GM19463 (cell line): ENCODE measurements at regions not wholly inside any gene's neighbourhood (a gene's known extent, or its start where the extent isn't known, plus 50 kb on each side); places are given as distances from the start of the nearest gene placed in this dataset.

Experiments used
- ATAC-seq: cut with Tn5 transposase; IDR thresholded peaks from one replicate; pipeline ENCODE4 v1.9.1; 2021; ENCODE audit warnings: mild to moderate bottlenecking, moderate library complexity; ENCODE audit not compliant: unreplicated experiment

DNA sequence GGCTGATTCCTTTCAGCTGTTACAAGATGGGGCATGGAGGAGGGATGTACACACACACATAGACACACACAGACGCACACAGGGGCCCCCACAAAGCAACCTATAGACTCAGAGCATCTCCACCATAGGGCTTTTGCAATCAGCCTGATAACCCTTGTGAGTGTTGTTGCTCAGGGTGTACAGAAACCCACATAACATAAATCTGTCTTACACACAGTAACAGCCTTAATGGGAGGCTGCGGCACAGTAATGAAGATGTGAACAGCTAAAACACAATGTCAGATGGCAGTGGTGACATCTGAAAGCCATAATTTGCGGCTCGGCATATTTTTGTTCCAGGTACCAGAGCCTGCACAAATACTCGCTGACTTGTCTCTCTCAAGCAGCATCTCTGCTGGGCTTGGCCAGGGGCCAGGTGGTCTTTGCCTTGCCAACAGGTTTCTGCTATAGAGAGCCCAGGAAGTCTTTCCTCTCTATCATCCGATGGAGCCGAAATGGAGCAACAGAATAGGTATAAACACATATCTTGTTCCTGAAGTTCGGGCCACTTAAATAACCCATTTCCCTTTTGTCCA is 357.2 kb upstream of the GATB start:
- ATAC-seq: no peak

DNA sequence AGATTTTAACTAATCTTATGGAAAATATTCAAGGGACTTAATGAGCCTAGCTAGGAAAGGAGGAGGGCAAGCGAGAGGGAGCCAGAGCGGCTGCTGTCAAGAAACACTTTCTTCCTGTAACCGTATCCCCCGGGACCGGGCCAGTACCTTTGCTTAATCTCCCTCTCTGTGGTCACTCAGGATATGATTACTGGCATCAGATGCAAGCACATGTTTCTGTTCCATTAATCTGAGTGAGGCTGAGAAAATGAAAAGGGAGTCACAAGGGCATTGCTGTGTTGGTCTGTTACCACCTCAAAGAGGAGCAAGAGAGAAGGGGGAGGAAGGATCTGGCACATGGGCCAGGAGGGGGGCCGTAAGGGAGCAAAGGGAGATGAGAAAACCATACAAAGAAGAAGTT is 356.7 kb upstream of the GATB start:
- ATAC-seq: no peak

DNA sequence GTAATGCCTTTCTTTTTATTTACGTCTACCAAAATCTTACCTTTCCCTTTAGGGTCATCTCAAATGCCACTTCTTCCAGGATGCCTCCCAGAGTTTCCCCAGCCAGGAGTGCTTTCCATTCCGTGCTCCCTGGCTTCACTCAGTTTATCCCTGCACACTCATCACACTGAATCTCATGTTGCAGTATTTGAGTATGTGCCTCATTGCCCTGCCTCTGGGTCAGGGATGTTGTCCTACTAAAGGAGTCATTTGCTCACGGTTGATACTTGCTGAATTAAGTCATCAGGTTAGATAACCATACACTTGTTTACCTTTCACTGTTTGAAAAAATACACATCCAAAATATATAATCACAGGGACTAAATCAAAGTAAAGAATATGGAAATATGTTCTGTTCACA is 356.2 kb upstream of the GATB start:
- ATAC-seq: no peak

DNA sequence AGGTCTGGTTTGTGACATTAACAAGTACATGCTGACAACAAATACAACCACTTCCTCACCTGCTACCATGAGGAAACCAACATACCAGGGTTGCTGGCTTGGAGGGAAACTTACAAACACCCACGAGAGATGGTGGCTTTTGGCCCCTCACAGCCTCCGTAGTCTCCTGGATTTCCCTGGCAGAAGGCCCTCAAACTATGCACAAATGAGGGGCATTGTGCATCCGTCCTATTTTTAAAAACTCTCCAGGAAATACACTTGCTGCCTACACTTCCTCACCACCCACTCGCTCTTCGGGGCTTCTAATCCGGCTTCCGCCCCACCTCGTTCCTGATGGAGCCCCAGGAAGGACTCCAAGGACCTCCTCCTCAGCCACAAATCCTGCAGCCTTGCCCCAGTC is 355.0 kb upstream of the GATB start:
- no peak for ATAC-seq

DNA sequence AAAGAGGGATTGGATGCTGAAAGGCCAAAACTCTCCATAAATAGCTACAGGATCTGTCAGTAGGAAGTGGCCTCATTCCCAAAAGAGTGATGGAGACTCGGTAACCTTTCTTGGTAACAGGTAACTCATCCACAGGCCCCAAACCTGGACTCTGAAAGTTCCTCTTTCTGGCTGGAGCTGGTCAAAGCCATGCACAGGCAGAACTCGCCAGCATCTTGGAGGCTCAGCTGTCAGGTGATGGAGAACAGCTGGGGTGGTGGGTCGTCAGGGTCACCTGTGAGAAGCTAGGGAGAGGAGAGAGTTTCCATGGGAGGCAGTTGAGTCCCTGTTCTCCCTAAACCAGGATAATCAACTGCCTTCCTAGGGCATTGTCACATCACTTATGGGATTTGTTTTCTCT is 354.3 kb upstream of the GATB start:
- no peak for ATAC-seq

DNA sequence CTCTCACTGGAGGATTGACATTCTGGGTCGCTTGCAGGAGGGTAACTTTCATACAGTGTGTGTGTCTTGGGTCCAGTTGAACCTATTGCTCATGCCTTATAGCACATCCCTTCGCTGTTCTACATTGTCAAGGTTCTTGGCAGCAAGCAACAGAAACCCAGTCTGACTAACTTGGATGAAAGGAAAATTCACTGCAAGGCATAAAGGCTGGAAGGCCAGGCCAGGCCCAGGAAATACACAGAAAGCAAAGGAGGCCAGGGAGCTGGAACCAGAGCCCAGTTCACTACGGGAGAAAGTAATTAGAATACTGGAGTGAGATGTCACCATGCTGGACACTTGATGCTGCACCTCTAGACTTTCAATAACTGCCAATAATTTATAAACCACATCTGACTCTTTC is 353.8 kb upstream of the GATB start:
- no peak for ATAC-seq

DNA sequence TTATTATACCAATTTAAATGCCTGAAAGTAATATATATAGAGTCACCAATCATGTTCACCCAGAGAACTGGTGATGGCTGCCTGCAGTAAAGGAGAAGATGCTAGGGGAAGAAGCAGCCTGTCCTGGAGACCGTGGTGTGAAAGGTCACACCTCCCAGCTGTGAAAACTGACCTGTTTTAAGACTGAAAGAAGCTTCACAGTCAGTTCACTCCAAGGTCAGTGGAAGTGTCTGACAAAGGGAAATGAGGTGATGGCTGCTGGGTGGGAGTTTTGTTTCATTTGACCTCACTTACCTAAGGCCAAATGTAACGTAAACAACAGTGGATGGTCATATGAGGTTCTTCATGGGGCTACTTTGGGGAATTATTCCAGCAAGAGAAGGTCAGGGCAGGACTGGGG is 352.1 kb upstream of the GATB start:
- ATAC-seq: peak; percentile 93

DNA sequence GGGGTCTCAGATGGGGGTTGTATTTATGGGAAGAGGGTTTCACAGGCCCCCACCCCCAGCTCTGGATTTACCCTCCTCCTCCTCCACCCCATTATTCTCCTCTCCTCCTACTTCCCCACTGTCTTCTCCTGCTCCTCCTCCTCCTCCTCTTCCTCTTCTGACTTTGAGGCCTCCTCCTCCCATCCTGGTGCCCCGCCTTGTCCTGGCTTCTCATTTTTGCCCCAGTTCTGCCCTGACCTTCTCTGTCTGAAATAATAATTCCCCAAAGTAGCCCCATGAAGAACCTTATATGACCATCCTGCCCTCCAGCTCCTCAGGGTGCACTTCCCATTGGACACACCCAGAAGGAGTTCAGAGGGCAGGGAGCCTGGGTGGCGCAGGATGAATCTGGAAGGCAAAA is 351.4 kb upstream of the GATB start:
- no peak for ATAC-seq

DNA sequence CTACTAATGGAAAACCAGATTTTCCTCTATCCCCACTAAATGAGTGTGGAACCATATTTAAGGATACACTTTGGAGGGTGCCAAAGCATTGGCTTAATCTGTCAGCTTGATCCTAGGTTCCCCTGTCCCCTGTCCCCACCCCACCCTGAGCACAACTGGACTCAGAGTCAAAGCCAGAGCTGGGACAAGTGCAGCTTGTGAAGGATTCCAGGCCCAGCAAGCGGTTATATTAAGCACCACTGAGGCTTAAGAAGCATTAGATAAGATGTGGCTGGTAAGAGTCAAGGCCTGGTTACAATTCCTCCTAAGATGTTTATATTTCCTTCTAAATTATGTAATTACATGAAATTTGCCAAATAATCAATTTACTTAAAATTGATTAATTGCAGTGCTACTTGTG is 350.0 kb upstream of the GATB start:
- ATAC-seq: no peak

DNA sequence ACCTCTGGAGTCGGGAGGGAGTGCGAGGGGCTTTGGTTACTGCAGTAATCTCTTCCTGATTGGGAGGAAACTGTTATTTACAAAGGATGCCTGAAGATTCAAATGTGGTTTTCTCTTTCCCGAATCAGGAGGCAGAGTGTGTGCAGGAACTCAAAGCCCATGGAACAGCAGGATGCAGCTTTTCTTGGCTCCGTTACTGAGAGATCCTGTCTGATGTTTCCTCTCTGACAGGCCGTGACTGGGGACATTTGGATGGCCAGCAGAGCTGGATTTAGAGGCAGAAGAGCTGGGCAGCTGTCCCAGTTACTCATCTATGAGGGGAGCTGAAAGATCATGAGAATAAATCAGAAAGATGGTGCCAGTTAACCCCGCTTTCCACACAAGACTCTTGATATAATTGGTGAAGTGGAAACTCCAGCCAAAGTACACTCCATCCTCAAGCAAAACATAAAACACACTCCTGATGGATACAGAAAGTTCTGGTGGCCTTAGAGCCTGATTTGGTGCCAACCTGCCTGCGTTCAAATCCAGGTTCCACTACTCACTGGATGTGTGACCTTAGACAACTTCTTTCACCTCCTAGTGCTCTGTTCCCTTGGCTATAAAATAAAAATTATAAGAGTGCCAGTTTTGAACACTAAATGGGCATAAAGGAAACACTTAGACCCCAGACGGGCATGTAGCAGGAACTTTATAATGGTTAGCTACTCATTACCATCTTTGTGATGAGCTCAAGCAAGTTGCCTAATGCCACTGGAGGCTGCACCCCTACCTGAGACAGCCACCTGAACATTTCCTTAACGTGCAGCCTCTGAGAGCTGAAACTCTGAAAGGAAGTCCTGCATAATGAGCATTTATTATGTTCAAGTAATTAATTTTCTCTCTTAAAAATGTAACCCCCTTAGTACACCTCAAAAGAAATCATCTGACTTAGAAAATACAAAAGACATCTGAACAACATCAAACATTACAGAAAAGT is 349.0 kb upstream of the GATB start:
- ATAC-seq: no peak

DNA sequence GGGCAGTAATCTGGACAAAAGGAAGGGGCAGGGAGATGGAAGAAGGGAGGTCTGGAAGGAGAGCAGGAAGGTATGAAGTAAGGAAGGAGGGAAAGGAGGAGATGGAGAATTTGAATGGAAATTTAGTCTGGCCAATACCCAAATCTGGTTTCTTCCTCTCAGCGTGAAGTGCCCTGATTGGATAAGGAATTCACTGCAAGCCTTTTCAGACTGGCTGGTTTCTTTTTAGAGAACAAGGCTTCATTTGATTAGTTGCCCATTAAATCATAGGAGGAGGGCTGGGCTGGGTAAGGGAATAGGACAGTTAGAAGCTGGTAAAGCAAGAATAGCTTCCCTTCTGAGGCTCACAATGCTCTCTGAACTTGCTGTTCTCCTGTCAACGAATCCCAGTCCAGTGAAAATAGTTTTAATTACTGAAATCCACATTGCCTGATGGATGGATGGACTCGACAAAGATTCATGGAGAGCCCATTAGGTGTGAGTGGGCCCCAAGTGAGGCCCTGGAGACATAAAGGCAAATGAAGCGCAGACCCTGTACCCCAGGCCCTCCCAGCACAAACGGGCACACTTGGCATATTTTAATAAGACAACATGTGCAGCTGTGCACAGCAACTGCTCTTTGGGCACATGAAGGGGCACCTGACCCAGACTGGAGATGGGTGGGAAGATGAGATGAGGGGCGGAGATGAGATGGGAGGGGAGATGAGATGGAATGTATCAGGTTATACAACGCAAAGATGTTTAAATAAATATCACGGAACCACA is 347.1 kb upstream of the GATB start:
- ATAC-seq: no peak

DNA sequence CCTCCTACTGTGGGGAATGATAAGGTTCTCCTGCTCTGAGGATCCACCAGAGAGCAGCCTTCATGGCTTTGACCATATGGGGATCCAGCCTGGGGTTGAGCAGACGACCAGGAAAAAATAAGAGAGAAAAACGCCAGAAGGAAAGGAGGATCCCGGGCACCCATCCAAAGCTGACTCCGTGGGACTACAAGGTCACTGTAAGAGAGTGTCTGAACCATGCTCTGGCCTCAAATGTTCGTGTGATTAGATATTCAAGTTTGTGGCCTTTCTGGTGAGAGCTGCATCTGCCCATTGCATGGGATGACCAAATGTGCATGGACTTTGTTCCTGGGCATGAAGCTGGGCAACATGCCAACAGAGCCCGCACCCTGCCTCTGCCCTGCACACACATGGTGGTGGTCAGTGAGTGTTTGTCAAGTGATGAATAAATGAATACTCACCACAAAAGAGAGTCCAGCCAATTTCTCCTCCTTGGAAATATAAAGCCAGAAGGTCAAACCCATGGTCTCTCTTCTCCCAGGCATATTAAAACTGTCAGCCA is 346.0 kb upstream of the GATB start:
- ATAC-seq: no peak

DNA sequence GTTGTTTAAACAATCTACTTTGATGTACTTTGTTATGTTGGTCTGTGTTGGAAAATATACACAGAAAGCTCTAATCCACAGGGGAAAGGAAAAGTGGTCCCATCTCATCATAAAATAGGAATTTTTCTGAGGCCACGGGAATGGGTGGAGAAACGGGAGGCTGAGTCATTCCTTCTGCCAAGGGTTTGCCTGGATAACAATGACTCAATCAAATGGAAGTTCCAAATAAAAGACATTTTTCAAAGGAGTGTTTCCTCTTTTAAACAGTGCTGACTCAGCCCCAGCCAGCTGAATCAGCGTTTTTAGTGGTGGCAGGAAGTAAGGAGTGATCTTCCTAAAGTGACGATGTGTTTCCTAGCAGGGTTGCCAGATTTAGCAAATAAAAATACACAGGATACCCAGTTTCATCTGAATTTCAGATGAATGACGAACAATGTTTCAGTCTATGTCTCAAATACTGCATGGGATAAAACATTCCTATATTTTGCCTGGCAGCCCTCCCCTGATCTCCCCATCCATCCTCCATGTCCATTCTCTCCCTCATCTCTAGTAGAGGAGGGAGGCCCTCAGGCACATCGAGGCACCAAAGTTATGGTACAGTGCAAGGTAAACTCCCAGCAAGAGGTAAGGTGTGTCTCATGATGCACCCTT is 345.4 kb upstream of the GATB start:
- no peak for ATAC-seq

DNA sequence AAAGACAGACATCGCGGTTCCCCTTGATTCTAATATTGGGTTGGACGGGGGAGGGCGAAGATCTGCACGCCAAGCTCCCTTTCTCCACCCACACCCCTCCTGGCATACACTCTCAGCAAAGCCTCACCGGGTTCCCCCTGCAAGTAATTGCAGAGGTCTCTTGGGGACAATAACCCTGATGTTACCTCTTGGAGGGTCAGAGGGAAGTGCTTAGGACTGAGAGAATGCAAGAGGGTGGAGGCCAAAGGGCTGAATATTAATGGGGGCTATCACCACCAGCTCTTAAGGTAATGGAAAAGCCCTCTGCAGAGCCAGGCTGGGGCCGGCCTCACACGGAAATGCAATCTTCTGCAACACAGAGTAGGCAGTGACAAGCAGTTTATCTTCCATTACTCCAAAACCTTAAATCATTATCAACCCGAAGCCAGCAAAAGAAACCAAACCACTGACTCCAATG is 344.1 kb upstream of the GATB start:
- ATAC-seq: peak; percentile 34

DNA sequence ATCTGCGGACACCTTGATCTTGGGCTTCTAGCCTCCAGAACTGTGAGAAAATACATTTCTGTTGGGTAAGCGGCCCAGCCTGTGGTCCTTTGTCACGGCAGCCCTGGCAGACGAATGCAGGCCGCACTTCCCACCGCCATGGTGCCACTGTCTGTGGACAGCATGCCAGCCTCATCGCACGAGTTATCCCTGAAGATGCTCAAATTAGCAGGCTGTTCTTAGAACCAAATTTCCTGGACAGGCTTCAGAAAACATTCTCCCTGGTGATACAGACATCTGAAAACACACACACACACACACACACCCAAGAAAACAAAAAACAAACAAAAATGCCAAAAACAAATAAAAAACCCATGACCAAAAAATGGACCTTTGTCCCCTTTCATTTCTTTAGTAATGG is 343.5 kb upstream of the GATB start:
- no peak for ATAC-seq

DNA sequence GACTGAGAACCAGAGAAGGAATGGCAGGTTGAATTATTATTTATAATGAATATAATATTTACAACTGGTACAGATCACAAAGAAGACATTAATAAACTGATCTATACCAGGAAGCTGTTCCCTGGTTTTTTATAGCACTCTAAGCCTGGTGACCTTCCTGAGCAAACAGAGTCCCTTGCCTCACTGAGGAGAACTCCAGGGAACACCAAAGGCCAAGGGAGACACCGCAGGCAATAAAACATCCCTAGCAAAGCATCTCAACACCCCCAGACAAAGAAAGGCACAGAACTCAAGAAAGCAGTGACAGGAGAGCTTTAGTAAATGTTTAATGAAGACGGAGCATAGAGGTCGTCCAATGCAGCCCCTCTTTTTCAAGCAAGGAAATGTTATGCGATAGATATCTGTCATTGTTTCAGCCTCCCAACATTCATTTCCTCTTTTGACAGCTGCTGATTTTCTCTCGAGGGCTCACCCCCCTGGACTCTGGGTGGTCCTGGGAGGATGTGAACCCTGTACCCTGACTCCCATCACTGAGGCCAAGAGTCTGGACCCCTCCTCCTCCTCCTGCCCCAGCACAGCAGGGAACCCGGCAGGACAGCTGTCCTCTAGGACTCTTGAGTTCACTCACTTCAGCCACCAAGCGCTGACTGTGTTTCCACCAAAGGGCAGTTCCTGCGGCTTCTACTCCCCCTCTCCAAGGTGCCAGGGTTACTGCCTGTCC is 342.5 kb upstream of the GATB start:
- no peak for ATAC-seq

DNA sequence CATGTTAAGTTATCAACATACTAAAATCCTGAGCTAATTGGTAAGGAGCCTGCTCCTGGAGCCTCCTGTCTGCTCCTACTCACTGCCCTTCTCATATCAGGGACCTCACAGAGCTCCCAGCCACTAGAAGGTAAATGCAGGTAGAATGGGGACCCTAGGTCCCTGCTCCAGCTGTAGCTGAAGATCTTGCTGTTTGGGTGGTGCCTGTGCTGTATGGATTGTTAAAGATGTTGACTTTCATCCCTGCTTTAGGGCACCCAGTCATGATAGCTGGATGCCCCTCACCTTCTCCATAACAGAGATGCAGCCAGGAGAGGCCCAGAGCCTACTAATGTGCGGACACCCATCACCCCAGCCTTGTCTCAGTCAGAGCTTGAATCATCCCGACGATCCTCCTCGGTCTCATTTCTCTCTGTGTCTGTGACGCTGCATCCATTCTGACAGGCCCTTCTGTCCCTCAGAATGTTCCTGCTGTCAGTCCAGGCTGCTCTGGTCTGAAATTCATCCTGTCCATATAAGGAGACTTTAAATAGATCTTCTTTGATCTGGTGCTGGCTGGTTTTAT is 341.7 kb upstream of the GATB start:
- ATAC-seq: no peak

DNA sequence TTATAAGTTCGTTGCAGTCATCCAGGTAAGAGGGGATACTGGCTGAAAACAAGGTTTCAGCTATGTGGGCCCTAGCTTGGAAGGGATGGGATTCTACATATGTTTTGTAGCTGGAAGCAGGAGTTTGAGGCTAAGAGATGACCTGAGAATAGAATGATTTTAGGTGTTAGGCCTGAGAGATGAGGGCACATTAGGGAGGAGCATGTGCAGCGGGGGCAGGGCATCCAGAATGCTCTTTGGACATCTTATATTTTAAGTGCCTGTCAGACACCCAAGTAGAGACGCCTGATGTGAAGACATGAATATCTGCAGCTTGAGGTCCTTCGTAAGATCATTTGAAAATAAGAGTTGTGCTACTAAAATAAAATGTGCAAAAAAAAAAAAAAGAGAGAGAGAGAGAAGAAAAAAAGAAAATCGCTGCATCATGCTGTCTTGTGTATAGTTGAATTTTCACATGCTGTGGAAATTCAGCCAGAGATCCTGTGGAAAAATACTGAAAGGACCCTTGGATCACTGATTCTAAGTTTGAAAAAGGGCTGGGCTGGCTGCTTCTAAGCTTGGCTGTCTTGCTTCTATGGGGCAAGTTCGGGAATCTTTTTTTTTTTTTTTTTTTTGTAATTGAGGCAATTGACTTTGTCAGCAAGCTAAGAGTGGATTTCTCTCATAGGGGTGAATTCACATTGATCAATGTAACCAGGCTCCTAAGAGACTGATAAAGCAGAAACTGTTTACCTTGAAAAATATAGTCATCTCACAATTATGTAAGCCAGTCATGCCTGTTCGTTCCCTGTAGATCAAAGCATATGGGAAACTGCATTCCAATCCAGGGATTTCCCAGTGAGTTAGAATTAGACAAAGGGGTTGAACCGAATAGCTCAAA is 341.0 kb upstream of the GATB start:
- no peak for ATAC-seq
